Loucy (cell line): ENCODE measurements at regions not wholly inside any gene's neighbourhood (a gene's known extent, or its start where the extent isn't known, plus 50 kb on each side); places are given as distances from the start of the nearest gene placed in this dataset.

Experiments used
- H2AFZ ChIP-seq: fragments of 200-600 bp; sonication (generic); 2 replicates; pipeline ENCODE4 v1.6.0; 2016; ENCODE audit warnings: antibody characterized with exemption, mild to moderate bottlenecking, low read length, moderate library complexity
- H3F3A ChIP-seq: fragments of 200-600 bp; 2 replicates; pipeline ENCODE4 v1.6.0; 2016; ENCODE audit warnings: antibody characterized with exemption, low read depth, mild to moderate bottlenecking
- H3K27me3 ChIP-seq: fragments of 200-600 bp; sonication (generic); 2 replicates; pipeline ENCODE4 v1.6.1; 2014; ENCODE audit warnings: low read length, mild to moderate bottlenecking; ENCODE audit not compliant: insufficient read depth, poor library complexity, severe bottlenecking
- H3K36me3 ChIP-seq: fragments of 200-600 bp; sonication (generic); 2 replicates; pipeline ENCODE4 v1.6.1; 2016; ENCODE audit warnings: low read length; ENCODE audit not compliant: insufficient read depth
- H3K4me1 ChIP-seq: fragments of 200-600 bp; sonication (generic); 2 replicates; pipeline ENCODE4 v1.5.1; 2014; ENCODE audit warnings: low read length, mild to moderate bottlenecking; ENCODE audit not compliant: insufficient read depth, poor library complexity, severe bottlenecking
- H3K4me2 ChIP-seq: fragments of 200-600 bp; sonication (generic); 2 replicates; pipeline ENCODE4 v1.6.0; 2014; ENCODE audit warnings: antibody characterized with exemption, low read length, low read depth, mild to moderate bottlenecking; ENCODE audit not compliant: poor library complexity, severe bottlenecking
- H3K4me3 ChIP-seq: fragments of 200-600 bp; sonication (generic); 2 replicates; pipeline ENCODE4 v1.5.1; 2014; ENCODE audit warnings: low read length, mild to moderate bottlenecking, mixed read lengths; ENCODE audit not compliant: poor library complexity, severe bottlenecking
- H3K79me2 ChIP-seq: fragments of 200-600 bp; sonication (generic); 2 replicates; pipeline ENCODE4 v1.6.1; 2014; ENCODE audit warnings: low read length; ENCODE audit not compliant: insufficient read depth
- H3K9ac ChIP-seq: fragments of 200-600 bp; sonication (generic); 2 replicates; pipeline ENCODE4 v1.6.0; 2014; ENCODE audit warnings: mild to moderate bottlenecking, low read depth, low read length, moderate library complexity; ENCODE audit not compliant: poor library complexity, severe bottlenecking
- H3K9me2 ChIP-seq: fragments of 200-600 bp; sonication (generic); replicated peaks from 2 replicates; pipeline ENCODE4 v1.6.1; 2016; ENCODE audit warnings: low read depth, low read length, mixed read lengths
- H3K9me3 ChIP-seq: fragments of 200-600 bp; sonication (generic); 2 replicates; pipeline ENCODE4 v1.6.1; 2014; ENCODE audit warnings: mild to moderate bottlenecking, antibody characterized with exemption, low read length, low read depth; ENCODE audit not compliant: insufficient read depth
- H4K20me1 ChIP-seq: fragments of 200-600 bp; sonication (generic); 2 replicates; pipeline ENCODE4 v1.6.0; 2014; ENCODE audit warnings: antibody characterized with exemption, low read length, mild to moderate bottlenecking; ENCODE audit not compliant: insufficient read depth, poor library complexity, severe bottlenecking
- EZH2phosphoT487 ChIP-seq: fragments of 200-600 bp; IDR thresholded peaks from 2 replicates; pipeline ENCODE4 v1.6.1; 2018; ENCODE audit warnings: antibody characterized with exemption, mild to moderate bottlenecking, moderate library complexity, borderline replicate concordance
- TF ChIP-seq, protein P1 (sequence below): fragments of 200-600 bp; sonication (generic); conservative IDR thresholded peaks from 2 replicates; pipeline ENCODE4 v1.5.1; 2014; ENCODE audit warnings: mild to moderate bottlenecking, antibody characterized with exemption, low read length

DNA sequence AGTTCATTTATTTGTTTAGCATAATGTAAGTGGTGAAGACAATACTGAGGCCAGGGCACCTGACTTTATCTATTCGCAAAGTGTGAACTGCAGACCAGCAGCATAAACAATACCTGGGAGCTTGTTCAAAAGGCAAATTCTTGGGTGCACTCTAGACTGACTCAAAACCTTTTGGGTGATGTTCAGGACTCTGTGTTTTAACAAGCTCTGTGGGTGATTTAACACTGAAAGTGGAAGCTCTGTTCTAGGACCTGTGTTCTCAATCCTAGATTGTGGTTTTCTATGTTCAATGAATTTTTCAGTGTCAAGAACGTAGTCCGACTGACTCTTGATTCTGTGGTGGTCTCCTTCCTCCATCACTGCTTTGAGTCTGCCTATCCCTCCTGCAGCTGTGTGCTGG lies 71.9 kb downstream of the GPR88 start:
- no peaks in the 10 kb centered on the region for H3K36me3 ChIP-seq
- no peaks in the 10 kb centered on the region for H3K79me2 ChIP-seq
- H3K4me2 ChIP-seq: no peak overlapping the region
- H3K4me1 ChIP-seq: peaks cover 13% of the 10 kb centered on the region
- H4K20me1 ChIP-seq: no peaks in the 10 kb centered on the region
- H3K9me2 ChIP-seq: no peaks in the 10 kb centered on the region
- TF ChIP-seq, protein P1, sequence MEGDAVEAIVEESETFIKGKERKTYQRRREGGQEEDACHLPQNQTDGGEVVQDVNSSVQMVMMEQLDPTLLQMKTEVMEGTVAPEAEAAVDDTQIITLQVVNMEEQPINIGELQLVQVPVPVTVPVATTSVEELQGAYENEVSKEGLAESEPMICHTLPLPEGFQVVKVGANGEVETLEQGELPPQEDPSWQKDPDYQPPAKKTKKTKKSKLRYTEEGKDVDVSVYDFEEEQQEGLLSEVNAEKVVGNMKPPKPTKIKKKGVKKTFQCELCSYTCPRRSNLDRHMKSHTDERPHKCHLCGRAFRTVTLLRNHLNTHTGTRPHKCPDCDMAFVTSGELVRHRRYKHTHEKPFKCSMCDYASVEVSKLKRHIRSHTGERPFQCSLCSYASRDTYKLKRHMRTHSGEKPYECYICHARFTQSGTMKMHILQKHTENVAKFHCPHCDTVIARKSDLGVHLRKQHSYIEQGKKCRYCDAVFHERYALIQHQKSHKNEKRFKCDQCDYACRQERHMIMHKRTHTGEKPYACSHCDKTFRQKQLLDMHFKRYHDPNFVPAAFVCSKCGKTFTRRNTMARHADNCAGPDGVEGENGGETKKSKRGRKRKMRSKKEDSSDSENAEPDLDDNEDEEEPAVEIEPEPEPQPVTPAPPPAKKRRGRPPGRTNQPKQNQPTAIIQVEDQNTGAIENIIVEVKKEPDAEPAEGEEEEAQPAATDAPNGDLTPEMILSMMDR: no peak
- TF ChIP-seq EZH2phosphoT487: no peak
- no peaks in the 10 kb centered on the region for H3K9me3 ChIP-seq
- H3K4me3 ChIP-seq: no peak overlapping the region
- no peak overlapping the region for H3K9ac ChIP-seq
- no peaks in the 10 kb centered on the region for H3K27me3 ChIP-seq
- no peak overlapping the region for H2AFZ ChIP-seq
- no peaks in the 10 kb centered on the region for H3F3A ChIP-seq

DNA sequence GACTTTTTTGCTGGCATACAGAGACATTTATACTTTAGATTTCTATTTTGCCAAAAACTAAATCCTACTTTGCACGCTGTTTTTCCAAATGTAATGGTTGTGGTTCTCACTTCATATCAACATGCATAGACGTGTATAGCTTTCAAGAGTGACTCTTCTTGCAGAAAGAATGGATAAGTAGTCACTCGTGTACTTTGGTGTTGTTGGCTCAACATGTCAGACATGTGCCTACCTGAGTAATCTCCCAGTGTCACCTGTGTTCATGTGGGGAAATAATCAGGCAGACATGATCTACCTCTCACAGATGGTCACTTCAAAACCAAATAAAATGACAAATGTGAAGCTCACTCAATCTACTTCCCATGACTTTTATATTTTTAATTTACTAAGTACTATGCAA lies 73.1 kb downstream of the GPR88 start:
- Histone ChIP-seq H3F3A (no peaks in the 10 kb centered on the region), H3K4me3 (no peak overlapping the region), H4K20me1 (no peaks in the 10 kb centered on the region), H3K4me2 (no peak overlapping the region), H2AFZ (no peak overlapping the region), H3K36me3 (no peaks in the 10 kb centered on the region), H3K4me1 (peaks cover 13% of the 10 kb centered on the region), H3K79me2 (no peaks in the 10 kb centered on the region), H3K9me2 (no peaks in the 10 kb centered on the region), H3K9ac (no peak overlapping the region), H3K27me3 (no peaks in the 10 kb centered on the region), H3K9me3 (no peaks in the 10 kb centered on the region)
- TF ChIP-seq EZH2phosphoT487: no peak
- TF ChIP-seq, protein P1: no peak

DNA sequence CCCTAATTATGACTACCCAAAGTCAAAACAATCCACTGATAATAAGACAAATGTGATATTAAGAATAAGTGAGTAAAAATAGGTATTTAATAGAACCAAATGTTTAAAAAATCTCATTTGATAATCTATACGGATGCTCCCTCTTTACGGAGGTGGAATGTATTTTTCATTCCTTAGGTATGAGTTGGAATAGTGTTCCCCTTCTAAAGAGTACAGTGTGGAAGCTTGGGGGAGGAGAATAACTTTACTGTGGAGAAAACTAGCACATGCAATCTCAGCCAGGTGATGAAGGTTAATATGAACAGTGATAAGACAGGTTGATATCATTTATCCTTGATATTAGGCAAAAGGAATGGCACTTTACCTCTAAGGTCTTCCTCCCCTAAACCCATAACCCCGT lies 74.6 kb downstream of the GPR88 start:
- H3K9me3 ChIP-seq: no peaks in the 10 kb centered on the region
- no peaks in the 10 kb centered on the region for H3K9me2 ChIP-seq
- no peaks in the 10 kb centered on the region for H3K27me3 ChIP-seq
- H3K4me2 ChIP-seq: no peak overlapping the region
- peaks cover 13% of the 10 kb centered on the region for H3K4me1 ChIP-seq
- H2AFZ ChIP-seq: no peak overlapping the region
- no peak overlapping the region for H3K4me3 ChIP-seq
- TF ChIP-seq, protein P1: no peak
- TF ChIP-seq EZH2phosphoT487: no peak
- H3F3A ChIP-seq: no peaks in the 10 kb centered on the region
- H3K79me2 ChIP-seq: no peaks in the 10 kb centered on the region
- H3K36me3 ChIP-seq: no peaks in the 10 kb centered on the region
- H3K9ac ChIP-seq: no peak overlapping the region
- no peaks in the 10 kb centered on the region for H4K20me1 ChIP-seq
